ENCODE measurements at regions not wholly inside any gene's neighbourhood (a gene's known extent, or its start where the extent isn't known, plus 50 kb on each side); places are given as distances from the start of the nearest gene placed in this dataset.

DNA sequence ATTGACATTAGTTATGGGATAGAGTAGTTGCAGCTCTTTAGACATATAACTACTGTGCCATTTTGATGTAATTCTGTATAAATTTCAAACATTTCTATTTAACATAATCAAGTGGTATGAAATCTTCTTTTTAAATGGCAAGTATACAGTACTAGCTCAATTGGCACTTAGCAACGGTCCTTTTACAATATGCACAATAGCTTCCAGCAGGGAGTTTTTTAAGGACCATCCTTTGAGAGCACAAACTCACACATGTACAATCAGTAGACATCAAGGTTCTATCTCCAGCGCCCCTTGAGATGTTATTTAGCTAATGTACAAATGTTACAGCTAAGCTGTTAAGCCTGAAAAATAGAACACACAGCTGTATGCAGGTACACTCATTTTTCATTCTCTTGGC is 480.7 kb downstream of the TFEC start:
- H3K4me1 ChIP-seq: no peaks in the 10 kb centered on the region
- no peaks in the 10 kb centered on the region for H3K9me3 ChIP-seq
- DNase-seq (ENCODE audit: extremely low spot score): no peak
- H3K27ac ChIP-seq (replicated peaks in 1 of 4): no peak overlapping the region
- no peak for TF ChIP-seq EP300 (IDR thresholded peaks at IDR 0.05)
- TF ChIP-seq POLR2A (IDR thresholded peaks at IDR 0.05; ENCODE audit: low read depth): no peak
- TF ChIP-seq, protein P1, sequence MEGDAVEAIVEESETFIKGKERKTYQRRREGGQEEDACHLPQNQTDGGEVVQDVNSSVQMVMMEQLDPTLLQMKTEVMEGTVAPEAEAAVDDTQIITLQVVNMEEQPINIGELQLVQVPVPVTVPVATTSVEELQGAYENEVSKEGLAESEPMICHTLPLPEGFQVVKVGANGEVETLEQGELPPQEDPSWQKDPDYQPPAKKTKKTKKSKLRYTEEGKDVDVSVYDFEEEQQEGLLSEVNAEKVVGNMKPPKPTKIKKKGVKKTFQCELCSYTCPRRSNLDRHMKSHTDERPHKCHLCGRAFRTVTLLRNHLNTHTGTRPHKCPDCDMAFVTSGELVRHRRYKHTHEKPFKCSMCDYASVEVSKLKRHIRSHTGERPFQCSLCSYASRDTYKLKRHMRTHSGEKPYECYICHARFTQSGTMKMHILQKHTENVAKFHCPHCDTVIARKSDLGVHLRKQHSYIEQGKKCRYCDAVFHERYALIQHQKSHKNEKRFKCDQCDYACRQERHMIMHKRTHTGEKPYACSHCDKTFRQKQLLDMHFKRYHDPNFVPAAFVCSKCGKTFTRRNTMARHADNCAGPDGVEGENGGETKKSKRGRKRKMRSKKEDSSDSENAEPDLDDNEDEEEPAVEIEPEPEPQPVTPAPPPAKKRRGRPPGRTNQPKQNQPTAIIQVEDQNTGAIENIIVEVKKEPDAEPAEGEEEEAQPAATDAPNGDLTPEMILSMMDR (IDR thresholded peaks at IDR 0.05): no peak
- no peak for TF ChIP-seq POLR2AphosphoS5 (IDR thresholded peaks at IDR 0.05)
- no peak overlapping the region for H3K4me3 ChIP-seq
- H3K27me3 ChIP-seq: no peaks in the 10 kb centered on the region
- no peaks in the 10 kb centered on the region for H3K36me3 ChIP-seq
- WGBS: 76% methylated on average over 2 of the region's 2 CpGs
- intact Hi-C loops (cut with DNase I): no loop called here

GRCh38 chr7:115548756-115549155 is 481.8 kb downstream of the TFEC start:
- no peak overlapping the region for H3K4me3 ChIP-seq
- intact Hi-C loops (cut with DNase I): no loop called here
- WGBS: 88% methylated on average over 1 of the region's 1 CpG
- DNase-seq (ENCODE audit: extremely low spot score): no peak
- no peak overlapping the region for H3K27ac ChIP-seq (replicated peaks in 1 of 4)
- no peaks in the 10 kb centered on the region for H3K36me3 ChIP-seq
- no peaks in the 10 kb centered on the region for H3K9me3 ChIP-seq
- H3K27me3 ChIP-seq: no peaks in the 10 kb centered on the region
- no peaks in the 10 kb centered on the region for H3K4me1 ChIP-seq
- TF ChIP-seq POLR2AphosphoS5 (IDR thresholded peaks at IDR 0.05) (no peak), POLR2A (IDR thresholded peaks at IDR 0.05; ENCODE audit: low read depth) (no peak), EP300 (IDR thresholded peaks at IDR 0.05) (no peak)
- TF ChIP-seq, protein P1 (IDR thresholded peaks at IDR 0.05): no peak

DNA sequence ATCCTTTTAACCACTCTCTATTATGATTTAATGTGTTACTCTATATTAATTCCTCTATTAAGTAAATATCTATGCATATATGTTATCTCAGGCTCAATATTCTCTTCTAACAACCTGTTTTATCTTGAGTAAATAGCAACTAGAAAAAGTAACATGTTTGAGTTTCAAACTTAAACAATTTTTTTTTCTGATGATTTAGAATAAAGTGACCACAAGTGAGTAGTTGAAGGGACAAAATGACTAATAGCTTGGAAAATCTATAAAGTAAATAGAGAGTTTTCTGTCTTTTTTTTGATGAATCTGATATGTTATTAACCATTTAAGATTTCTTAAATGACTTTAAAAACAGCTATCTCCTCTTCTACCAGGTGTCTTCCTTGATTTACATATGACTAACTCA is 483.8 kb downstream of the TFEC start:
- Histone ChIP-seq H3K4me1 (no peaks in the 10 kb centered on the region), H3K27me3 (no peaks in the 10 kb centered on the region), H3K27ac (replicated peaks in 1 of 4) (no peak overlapping the region), H3K4me3 (no peak overlapping the region), H3K36me3 (no peaks in the 10 kb centered on the region), H3K9me3 (no peaks in the 10 kb centered on the region)
- DNase-seq (ENCODE audit: extremely low spot score): no peak
- intact Hi-C loops (cut with DNase I): no loop called here
- TF ChIP-seq, protein P1 (IDR thresholded peaks at IDR 0.05): no peak
- TF ChIP-seq POLR2AphosphoS5 (IDR thresholded peaks at IDR 0.05): no peak
- TF ChIP-seq EP300 (IDR thresholded peaks at IDR 0.05): no peak
- TF ChIP-seq POLR2A (IDR thresholded peaks at IDR 0.05; ENCODE audit: low read depth): no peak

DNA sequence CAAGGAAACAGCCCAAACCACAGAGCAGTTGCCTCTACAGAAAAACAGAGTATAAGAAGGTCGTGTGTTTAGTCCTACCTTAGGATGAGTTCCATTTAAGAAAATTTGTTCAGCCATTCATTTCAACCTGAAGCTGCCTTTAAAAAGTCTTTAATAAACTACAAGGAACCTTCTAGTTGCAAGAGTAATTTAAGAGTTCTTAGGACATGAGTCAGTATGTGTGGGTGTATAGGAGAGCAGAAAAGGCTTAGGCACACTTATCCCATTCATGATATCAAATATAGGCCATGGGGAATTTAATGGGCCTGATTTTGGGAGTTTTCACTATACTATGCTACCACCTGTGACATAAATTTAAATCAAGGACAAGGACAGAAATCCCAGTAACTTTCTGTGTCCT is 496.8 kb downstream of the TFEC start:
- no peak for DNase-seq (ENCODE audit: extremely low spot score)
- H3K36me3 ChIP-seq: no peaks in the 10 kb centered on the region
- H3K27ac ChIP-seq (replicated peaks in 1 of 4): no peak overlapping the region
- WGBS: 75% methylated on average over 1 of the region's 1 CpG
- no peak overlapping the region for H3K4me3 ChIP-seq
- H3K4me1 ChIP-seq: no peaks in the 10 kb centered on the region
- H3K27me3 ChIP-seq: no peaks in the 10 kb centered on the region
- no peaks in the 10 kb centered on the region for H3K9me3 ChIP-seq
- intact Hi-C loops (cut with DNase I): no loop called here
- TF ChIP-seq EP300 (IDR thresholded peaks at IDR 0.05): no peak
- TF ChIP-seq, protein P1 (IDR thresholded peaks at IDR 0.05): no peak
- no peak for TF ChIP-seq POLR2A (IDR thresholded peaks at IDR 0.05; ENCODE audit: low read depth)
- no peak for TF ChIP-seq POLR2AphosphoS5 (IDR thresholded peaks at IDR 0.05)

- TF ChIP-seq, protein P1 (IDR thresholded peaks at IDR 0.05): no peak
- no peak for TF ChIP-seq EP300 (IDR thresholded peaks at IDR 0.05)
- no peak for TF ChIP-seq POLR2A (IDR thresholded peaks at IDR 0.05; ENCODE audit: low read depth)
- no peak for TF ChIP-seq POLR2AphosphoS5 (IDR thresholded peaks at IDR 0.05)
- no peak overlapping the region for H3K4me3 ChIP-seq
- no peak for DNase-seq (ENCODE audit: extremely low spot score)
- H3K27me3 ChIP-seq: no peaks in the 10 kb centered on the region
- H3K9me3 ChIP-seq: peaks cover 0 to 10% (median 5%) of the 10 kb centered on the region in 4 donors
- intact Hi-C loops (cut with DNase I): no loop called here
- 55% methylated on average over 3 of the region's 3 CpGs for WGBS
- H3K36me3 ChIP-seq: no peaks in the 10 kb centered on the region
- no peaks in the 10 kb centered on the region for H3K4me1 ChIP-seq
- no peak overlapping the region for H3K27ac ChIP-seq (replicated peaks in 1 of 4)
Observed at GRCh38 chr7:115526278-115526677, 504.3 kb downstream of the TFEC start.
